Daoy (cell line): ENCODE measurements at regions not wholly inside any gene's neighbourhood (a gene's known extent, or its start where the extent isn't known, plus 50 kb on each side); places are given as distances from the start of the nearest gene placed in this dataset.
A peak's percentile ranks its signal among the peaks of the same experiment; 100 is the strongest.
"Not testable (repeated sequence)": the region's sequence is repeated elsewhere in the genome, so short reads cannot be mapped to it uniquely, and the experiment has no call there.

Source experiments
- DNase-seq: peaks from one replicate; pipeline ENCODE4 v3.0.0-alpha.2; 2015; ENCODE audit warnings: low read depth

DNA sequence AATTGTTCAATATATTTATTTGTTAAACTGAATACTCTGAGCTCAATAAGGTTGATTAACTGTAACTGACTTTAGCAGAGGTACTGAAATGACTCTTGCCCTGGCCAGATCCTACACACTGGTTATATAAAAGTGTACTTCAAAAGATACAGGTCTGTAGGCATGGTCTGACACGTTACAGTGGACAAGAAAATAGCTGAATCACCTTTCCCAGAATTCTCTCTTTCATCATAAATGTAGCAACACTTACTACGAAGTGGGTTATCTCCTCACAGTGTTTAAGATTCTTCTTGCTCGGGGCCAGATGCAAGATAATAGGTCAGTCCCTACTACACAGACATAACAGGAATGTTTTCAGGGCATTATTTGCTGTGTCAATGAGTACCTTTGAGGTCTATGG lies 107.0 kb upstream of the ZC3H15 start:
- DNase-seq, result no peak

GRCh38 chr2:186380805-186381204 lies 105.3 kb upstream of the ZC3H15 start:
- no peak for DNase-seq

- DNase-seq, result no peak
These were observed 104.5 kb upstream of the ZC3H15 start for GRCh38 chr2:186381573-186381972.

- DNase-seq, result no peak
These were observed 103.1 kb upstream of the ZC3H15 start for GRCh38 chr2:186382932-186383331.

- no peak for DNase-seq
These were observed 101.8 kb upstream of the ZC3H15 start for GRCh38 chr2:186384226-186384625.

GRCh38 chr2:186385638-186386201 lies 100.3 kb upstream of the ZC3H15 start:
- not testable (repeated sequence) for DNase-seq

GRCh38 chr2:186399082-186399644 lies 86.9 kb upstream of the ZC3H15 start:
- DNase-seq, result no peak

DNA sequence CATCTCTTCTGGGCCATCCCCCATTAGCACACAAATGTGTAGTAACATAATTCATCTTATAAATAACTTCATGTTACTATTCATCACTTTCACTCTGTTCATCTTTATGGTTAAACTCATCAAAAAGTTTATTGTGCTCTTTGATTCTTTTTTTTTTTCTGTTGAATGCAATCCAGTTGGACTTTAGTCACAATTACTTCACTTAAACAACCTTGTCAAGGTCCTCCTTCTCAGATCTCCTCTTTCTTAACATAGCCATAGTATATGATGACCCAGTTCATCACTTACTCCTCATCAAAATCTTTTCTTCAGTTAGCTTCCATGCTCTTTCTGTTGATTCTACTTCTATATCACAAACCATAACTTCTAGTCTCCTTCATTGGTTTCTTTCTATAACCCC lies 80.2 kb upstream of the ZC3H15 start:
- no peak for DNase-seq

- DNase-seq, result no peak
These were observed 78.4 kb upstream of the ZC3H15 start for GRCh38 chr2:186407611-186408010.

DNA sequence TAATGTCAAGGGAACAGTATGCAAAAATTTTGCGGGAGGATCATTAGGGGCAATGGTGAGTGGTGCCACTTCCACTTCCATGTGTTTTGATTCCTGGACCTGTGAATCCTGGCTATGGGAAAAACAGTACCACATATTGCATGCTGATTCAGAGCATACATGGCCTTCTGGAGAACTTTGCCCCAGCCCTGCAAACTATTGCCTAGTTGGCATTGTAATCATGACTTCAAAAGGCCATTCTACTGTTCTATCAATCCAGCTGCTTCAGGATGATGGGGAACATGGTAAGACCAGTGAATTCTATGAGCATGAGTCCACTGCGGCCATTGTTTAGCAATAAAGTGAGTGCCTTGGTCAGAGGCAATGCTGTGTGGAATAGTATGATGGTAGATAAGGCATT lies 75.3 kb upstream of the ZC3H15 start:
- DNase-seq, result no peak

- DNase-seq, result peak; percentile 84
These were observed 63.8 kb upstream of the ZC3H15 start for GRCh38 chr2:186422226-186422625.

DNA sequence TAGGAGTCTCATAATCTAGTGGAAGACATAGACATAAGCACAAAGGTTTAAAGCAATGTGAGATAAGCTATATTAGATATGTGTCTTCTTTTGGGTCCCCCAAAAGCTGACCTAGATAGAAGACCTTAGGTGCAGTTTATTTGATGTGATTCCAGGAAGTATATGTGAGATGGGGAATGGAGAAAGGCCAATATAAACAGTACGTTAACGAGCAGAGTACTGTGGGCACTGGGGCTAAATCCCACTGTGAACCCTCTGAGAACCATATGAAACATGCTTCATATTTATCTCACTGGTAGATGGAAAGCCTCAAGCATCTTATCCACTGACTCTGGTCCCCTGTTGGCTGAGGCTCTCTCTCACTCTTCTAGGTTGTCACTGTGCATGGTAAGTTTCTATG lies 62.6 kb upstream of the ZC3H15 start:
- DNase-seq, result no peak

DNA sequence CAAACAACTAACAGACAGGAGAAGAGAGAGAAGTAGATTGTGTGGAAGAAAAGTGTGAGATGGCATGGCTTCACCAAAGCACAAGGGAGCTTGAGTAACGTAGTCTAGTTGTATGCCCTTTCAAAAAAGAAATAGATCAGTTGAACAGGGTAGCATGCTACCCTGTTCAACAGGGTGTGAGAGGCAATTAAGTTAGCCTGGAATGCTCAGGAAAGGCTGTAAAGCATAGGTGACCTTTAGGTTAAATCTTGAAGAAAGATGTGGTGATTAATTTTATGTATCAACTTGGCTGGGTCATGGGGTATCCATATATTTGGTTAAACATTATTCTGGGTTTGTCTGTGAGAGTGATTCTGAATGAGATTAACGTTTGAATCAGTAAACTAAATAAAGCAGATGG lies 61.8 kb upstream of the ZC3H15 start:
- no peak for DNase-seq

GRCh38 chr2:186425576-186425975 lies 60.5 kb upstream of the ZC3H15 start:
- no peak for DNase-seq

DNA sequence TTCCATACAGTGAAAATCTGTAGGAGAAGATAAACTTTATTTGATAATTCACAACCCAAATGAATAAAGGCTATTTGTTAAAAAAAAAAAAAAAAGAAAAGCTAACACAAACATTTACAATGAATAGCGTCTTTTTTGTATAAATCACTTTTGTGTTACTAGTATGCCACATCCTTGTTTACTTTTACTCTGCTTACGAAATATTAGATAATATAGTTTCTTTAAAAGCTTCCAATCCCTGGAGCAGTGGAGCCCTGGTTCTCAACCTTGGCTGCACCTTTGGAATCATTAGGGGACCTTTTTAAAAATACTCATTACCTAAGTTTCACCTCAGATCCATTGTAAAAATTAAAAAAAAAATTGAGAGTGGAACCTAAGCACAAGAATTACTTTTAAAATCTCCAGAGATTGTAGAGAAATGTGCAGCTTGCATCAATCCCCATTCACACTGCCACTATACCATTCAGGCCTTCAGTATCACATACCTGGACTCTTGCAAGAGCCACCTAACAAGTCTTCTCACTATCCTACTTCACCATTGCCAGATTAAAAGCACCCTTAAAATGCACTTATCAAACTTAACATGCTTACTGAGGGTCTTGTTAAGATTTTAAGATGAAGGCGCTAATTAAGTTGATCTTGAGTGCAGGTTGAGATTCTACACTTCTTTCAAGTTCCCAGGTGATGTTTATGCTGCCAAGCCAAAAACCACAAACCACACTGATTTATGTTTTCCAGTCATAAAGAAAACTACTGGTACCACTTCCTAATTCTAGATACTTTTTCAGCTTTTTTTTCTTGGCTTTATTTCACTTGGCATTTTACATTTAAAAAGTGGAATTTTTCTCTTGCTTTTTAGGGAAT lies 59.7 kb upstream of the ZC3H15 start:
- DNase-seq, result no peak

- not testable (repeated sequence) for DNase-seq
These were observed 59.1 kb upstream of the ZC3H15 start for GRCh38 chr2:186427017-186427350.

- DNase-seq, result no peak
These were observed 58.1 kb upstream of the ZC3H15 start for GRCh38 chr2:186427970-186428369.

GRCh38 chr2:186429104-186429503 lies 57.0 kb upstream of the ZC3H15 start:
- no peak for DNase-seq

DNA sequence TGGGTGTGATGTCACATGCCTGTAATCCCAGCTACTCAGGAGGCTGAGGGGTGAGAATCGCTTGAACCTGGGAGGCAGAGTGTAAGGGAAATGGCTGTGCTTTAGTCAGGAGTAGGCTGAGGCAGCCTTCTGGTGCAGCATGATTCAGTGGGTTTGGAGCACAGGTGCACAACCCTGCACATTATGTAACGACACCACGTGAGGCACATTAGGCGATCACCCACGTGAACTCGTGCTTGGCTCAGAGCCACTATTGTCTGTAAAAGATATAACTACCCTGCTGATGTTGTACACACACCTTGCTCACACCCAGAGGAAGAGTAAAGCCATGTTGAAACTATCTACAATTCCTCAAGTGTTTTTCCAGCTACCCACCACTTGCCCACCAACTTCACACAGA lies 54.8 kb upstream of the ZC3H15 start:
- DNase-seq, result no peak

- DNase-seq, result no peak
These were observed 53.0 kb upstream of the ZC3H15 start for GRCh38 chr2:186433040-186433439.

DNA sequence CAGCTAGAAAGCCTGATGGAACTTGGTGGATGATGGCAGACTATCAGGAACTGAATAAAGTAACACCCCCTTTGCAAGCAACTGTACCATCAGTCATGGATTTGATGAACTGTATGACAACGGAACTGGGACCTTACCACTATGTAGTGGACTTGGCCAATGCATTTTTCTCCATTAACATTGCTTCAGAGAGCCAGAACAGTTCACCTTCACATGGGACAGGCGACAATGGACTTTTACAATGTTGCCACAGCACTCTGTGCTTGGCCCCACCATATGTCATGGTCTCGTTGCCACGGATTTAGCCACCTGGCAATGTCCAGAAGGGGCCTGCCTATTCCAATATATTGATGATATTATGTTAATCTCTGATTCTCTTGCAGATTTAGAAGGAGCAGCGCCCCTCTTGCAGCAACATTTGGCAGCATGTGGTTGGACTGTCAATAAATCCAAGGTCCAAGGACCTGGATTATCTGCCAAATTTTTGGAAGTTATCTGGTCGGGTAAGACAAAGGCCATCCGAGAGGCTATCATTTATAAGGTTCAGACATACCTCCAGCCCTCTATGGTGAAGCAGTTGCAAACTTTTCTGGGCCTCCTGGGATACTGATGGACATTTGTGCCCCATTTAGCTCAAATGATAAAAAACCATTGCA lies 52.2 kb upstream of the ZC3H15 start:
- DNase-seq, result no peak
